ENCODE measurements at regions not wholly inside any gene's neighbourhood (a gene's known extent, or its start where the extent isn't known, plus 50 kb on each side); places are given as distances from the start of the nearest gene placed in this dataset.

GRCh38 chr21:28256837-28257236 lies 735.8 kb downstream of the LTN1 start:
- TF ChIP-seq MYC (IDR thresholded peaks at IDR 0.05; ENCODE audit: low read depth, low read length) = no peak
- no peak for TF ChIP-seq CTCF (IDR thresholded peaks at IDR 0.05; ENCODE audit: low read depth, low read length)

Measured in NB4 (cell line).